HG02840 (cell line): ENCODE measurements at regions not wholly inside any gene's neighbourhood (a gene's known extent, or its start where the extent isn't known, plus 50 kb on each side); places are given as distances from the start of the nearest gene placed in this dataset.

Source experiments
- ATAC-seq: cut with Tn5 transposase; IDR thresholded peaks from one replicate; pipeline ENCODE4 v1.9.1; 2021; ENCODE audit warnings: mild to moderate bottlenecking, moderate library complexity, moderate number of reproducible peaks; ENCODE audit not compliant: unreplicated experiment, low FRiP score

GRCh38 chr10:35906155-35906554 is 264.1 kb upstream of the FZD8 start:
- no peak for ATAC-seq

- no peak for ATAC-seq
These were observed 260.9 kb upstream of the FZD8 start for GRCh38 chr10:35903021-35903420.

DNA sequence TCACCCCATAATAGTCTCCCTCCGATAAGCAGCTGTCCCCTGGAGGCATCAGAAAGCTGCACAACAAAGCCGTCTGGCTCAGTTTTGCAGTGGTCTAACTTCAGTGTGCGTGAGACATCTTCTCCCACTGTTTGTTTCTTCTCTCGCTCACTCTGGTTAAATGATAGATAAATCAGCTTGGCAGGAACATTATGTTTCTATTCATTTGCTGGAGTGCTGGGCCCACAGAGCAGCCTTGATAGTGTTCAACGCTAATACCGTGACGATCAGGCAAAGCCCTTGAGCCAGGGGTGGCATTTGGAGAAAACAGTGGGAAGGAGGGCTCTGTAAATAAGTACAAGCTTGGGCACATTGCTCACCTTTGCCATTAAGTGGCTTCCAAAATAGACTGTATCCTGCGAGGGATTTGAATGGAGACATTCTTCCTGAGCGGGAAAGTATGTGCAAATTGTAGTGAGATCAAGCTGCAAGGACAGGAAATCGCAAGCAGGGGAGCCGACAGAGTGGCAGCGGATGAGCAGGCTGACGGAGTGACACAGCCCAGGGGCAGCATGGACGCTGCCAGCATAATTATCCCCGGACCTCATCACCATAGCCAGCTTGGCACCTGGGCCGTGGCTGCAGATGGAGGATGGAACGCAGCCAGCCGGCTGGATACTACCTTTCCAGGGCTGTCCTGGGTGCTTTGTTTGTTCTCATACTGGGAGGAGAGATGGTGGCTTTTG is 256.8 kb upstream of the FZD8 start:
- no peak for ATAC-seq

- no peak for ATAC-seq
These were observed 253.9 kb upstream of the FZD8 start for GRCh38 chr10:35896001-35896400.

- ATAC-seq, result no peak
These were observed 253.2 kb upstream of the FZD8 start for GRCh38 chr10:35895331-35895730.

- no peak for ATAC-seq
These were observed 250.4 kb upstream of the FZD8 start for GRCh38 chr10:35892526-35892925.

GRCh38 chr10:35890676-35891495 is 248.8 kb upstream of the FZD8 start:
- ATAC-seq, result no peak

DNA sequence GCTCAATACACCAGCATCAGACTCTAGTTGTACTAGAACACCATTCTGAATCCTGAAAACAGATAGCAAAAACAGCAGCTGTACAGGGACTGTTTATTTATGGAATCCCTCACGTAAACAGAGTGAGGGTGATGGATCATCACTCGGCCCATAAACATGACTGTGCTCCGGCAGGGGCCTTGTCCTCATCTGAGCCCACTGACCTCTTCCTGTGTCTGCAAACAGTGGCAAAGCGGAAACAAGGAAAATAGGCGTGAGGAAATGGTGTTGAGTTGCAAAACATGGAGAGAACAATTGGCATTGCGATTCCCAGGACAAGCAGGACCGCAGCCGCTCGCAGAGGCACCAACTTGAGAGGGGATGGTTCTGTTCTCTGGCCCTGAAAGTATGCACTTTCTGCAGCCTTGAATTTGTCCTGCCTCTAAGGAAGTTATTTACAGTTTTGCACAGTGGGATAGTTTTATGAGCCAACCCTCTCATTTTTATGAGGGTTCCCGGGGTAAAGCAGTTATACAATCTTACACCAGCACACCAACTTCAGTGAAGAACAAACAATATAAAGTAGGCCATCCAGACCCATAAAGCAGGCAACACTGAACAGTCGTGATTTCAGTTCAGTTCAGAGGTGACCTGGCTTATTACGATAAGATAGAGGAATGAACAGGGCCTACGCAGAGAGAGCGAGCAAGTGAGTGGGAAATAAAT is 248.0 kb upstream of the FZD8 start:
- ATAC-seq, result no peak

DNA sequence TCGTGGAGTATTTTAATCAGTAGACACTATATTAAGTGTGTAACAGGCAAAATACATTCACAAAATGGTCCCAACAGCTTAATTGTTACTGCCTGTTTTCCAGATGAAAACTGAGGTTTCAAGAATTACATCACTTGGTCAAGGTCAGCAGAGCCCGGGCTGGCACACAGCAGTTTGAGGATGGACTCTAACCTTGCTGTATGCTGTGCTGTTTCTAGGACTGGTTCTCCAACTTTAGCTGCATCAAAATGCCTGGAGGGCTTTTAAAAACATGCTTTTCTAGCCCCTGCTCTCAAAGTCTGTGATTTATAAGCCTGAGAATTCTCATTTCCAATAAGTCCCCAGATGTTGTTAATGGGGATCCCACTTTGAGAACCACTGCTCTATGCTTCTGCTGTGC is 247.1 kb upstream of the FZD8 start:
- ATAC-seq, result no peak

DNA sequence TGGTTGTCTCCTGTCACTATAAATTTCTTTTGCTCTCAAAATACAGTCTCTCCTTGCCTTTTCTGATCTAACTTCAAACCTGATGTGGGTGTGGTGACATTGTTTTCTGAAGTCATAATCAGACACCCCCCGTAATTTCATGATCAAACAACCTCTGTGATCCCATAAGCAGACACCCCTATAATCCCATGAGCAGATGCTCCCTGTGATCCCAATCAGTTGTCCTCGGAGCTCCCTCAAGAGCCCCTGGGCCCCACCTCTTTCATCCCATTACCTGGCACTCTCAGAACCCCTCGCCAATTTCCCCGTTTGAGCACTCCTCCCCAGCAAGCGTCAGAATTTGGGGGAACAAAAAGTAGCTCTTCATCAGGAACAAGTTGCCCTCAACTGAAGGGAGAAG is 246.3 kb upstream of the FZD8 start:
- no peak for ATAC-seq

DNA sequence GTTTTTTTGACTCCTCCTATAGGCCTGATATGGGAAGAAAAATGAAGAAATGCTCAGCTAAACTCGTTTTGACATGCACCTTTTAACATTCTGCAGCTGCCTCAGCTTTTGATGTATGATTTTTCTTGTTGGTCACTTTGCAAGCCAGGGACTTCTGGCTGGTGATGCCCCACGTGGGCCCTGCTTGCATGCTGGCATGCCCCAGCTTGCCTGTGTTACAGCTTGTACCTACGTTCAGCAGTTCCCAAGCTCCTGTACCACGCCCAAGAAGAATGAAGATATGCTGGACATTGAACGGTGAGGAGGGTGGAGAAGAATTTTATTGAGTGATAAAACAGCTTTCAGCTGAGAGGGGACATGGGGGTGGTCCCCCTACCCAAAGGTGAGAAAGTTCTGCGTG is 245.6 kb upstream of the FZD8 start:
- ATAC-seq, result no peak

DNA sequence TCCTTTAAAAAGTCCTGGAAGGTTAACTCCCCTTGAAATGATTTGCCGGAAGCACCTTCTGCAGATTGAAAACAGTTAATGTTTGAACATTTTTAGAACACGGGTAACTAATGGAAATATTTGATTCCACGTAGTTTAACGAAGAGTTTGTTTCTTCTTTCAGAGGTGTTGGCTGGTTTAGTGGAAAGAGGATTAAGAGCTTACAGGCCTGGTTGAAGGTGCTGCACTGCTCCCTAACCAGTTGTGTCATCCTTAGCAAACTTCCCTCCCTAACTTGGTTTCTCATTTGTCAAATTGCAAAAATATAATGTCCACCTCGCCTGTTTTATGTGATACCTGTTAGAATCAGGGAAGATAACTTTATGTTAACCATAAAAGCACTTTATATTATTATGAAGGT is 243.0 kb upstream of the FZD8 start:
- no peak for ATAC-seq

DNA sequence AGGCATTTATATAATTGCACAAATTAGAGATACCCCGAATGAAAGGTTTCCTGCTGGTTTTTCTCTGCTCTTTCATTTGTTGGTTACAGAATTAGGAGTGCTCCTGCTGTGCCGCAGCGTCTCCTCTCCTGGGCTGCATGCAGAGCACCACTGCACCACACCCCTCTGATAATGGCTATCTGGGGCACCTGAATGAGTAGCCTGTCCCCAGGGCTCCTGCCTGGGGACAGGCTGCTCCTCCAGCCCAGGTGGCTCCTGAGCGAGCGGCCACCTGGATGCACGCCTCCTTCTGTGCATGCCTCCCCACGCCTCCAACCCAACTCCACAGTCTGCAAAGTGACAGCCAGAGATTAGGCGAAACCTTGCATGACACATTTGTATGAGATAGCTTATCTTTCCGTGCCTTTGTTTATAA is 242.6 kb upstream of the FZD8 start:
- no peak for ATAC-seq

- ATAC-seq, result no peak
These were observed 240.5 kb upstream of the FZD8 start for GRCh38 chr10:35882422-35883150.

DNA sequence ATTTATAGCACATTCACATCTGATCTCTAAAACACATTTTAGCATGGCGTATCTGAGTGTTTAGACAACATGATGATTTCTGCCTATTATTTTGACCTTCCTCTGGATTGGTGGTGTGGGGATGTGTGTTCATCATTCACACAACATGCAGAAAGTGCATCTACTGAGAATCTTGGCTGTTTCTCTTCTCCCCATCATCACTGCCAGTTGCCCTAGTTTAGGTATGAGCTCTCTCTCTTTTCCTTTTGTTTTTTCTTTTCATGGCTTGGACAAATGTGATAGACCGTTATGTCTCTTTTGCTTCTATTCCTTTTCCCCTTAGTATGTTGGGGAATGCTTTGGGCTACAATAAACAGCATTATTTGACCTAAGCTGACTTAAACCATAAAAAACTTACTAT is 239.2 kb upstream of the FZD8 start:
- no peak for ATAC-seq

DNA sequence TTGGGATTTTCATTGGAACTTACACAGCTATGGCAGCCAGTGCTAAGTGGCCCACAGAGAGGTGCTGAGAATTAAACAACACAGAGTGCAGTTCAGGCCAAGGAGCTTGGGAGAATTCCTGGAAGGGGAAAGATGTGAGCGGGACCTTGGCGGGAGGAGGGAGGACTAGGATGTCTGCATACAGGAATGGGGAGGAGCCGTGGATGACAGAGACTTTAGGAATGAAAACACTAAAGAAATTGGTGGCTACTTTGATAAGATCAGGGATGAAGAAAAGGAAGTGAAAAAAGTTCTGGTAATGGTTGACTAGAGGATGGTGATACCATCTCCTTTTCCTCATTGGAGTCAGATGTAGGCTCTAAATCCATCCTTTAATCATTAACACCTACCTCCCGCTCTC is 234.2 kb upstream of the FZD8 start:
- ATAC-seq, result no peak

- no peak for ATAC-seq
These were observed 233.1 kb upstream of the FZD8 start for GRCh38 chr10:35875016-35875676.

- ATAC-seq, result no peak
These were observed 232.4 kb upstream of the FZD8 start for GRCh38 chr10:35874311-35875015.

DNA sequence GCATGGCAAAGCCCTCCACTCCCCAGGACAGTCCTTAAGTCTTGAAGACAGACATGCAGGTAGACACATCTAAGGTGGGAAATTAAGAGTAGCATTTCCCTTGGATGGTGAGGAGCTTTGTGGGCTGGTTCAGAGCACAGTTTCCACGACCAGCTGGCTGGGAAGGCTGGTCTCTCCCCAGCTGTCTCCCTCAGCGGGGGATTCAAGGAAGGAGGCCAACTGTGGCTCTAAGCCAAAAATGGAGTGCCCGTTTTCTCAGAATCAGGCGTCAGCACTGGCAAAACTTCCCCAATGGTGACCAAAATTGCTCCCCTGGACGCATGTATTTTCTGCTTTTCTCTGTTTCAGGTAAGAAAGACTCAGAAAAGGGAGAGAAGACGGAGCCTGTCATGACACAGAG is 230.6 kb upstream of the FZD8 start:
- no peak for ATAC-seq
